ENCODE measurements at regions not wholly inside any gene's neighbourhood (a gene's known extent, or its start where the extent isn't known, plus 50 kb on each side); places are given as distances from the start of the nearest gene placed in this dataset.

DNA sequence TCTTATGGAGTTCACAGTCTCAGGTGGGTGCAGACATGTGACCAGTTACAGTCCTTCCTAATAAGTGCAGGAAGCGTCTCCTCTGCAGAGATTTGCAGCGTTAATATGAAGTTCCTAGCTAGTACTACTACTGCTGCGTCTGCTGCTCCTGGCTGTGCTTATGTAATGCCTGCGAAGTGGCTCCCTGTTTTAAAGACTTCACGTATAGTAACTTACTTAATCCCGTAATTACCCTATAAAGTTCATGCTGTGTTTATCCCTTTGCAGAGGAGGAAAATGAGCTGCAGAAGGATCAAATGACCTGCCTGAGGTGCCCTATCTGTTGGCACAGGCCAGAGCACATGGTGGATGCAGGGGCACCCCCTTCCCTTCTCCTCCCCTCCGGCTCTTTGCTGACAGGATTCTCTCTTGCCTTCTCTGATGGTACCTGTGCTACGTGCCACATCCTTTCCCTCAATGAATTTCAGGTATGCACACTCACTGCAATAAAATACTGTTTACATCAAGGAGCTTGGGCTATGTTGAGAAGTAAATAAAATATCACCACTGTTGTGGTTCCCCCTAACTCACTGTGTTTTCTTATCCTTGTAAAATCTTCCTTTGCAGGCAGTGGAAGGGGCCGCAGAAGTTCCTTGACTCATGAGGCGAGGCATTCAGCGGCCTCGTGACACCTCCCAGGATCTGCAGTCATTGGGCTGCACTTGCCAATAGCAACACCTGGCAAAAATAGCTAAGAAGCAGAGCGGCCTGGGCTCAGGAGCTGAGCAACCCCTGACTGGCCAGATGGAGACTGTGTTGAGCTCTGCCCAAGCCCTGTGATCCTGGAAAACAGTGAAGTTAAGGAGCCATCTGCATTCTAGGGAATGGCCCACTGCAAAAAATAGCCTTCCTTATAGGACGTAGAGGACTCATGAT lies 188.9 kb upstream of the ATP10A start:
- H3K27me3 ChIP-seq (replicated peaks; ENCODE audit: insufficient read depth), result no peaks in the 10 kb centered on the region
- intact Hi-C loops (cut with DNase I), result no loop called here
- no peak overlapping the region for H3K27ac ChIP-seq

DNA sequence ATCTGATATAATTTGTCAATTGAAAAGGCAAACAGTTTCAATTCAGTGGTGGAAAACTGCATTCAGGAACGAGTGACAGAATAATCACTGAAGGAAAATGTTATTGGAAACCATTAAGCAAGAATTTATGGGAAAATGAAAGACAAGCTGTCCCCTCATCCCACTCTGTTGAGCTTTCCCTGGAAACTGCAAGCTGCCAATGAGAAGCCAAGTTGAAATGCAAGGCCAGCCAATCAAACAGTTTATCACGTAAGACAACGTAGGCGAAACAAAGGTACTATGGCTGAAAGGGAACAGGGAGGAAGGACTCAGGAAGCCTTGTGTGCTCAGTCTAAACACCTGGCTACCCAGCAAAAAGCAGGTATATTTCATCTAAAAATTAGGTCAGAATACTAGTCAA lies 187.9 kb upstream of the ATP10A start:
- Histone ChIP-seq H3K9me3 (no peaks in the 10 kb centered on the region), H3K27me3 (replicated peaks; ENCODE audit: insufficient read depth) (no peaks in the 10 kb centered on the region), H3K4me1 (replicated peaks) (no peaks in the 10 kb centered on the region), H3K36me3 (no peaks in the 10 kb centered on the region), H3K4me3 (no peak overlapping the region), H3K27ac (no peak overlapping the region)
- 41% methylated on average over 4 of the region's 4 CpGs for WGBS
- no peak for DNase-seq (ENCODE audit: low spot score)
- intact Hi-C loops (cut with DNase I), result no loop called here
- TF ChIP-seq POLR2AphosphoS5 (IDR thresholded peaks at IDR 0.05) (no peak), POLR2A (IDR thresholded peaks at IDR 0.05) (no peak)
- TF ChIP-seq, protein P1, sequence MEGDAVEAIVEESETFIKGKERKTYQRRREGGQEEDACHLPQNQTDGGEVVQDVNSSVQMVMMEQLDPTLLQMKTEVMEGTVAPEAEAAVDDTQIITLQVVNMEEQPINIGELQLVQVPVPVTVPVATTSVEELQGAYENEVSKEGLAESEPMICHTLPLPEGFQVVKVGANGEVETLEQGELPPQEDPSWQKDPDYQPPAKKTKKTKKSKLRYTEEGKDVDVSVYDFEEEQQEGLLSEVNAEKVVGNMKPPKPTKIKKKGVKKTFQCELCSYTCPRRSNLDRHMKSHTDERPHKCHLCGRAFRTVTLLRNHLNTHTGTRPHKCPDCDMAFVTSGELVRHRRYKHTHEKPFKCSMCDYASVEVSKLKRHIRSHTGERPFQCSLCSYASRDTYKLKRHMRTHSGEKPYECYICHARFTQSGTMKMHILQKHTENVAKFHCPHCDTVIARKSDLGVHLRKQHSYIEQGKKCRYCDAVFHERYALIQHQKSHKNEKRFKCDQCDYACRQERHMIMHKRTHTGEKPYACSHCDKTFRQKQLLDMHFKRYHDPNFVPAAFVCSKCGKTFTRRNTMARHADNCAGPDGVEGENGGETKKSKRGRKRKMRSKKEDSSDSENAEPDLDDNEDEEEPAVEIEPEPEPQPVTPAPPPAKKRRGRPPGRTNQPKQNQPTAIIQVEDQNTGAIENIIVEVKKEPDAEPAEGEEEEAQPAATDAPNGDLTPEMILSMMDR (IDR thresholded peaks at IDR 0.05), result no peak

More for the DNA sequence above, 188.9 kb upstream of the ATP10A start:
- TF ChIP-seq POLR2A (IDR thresholded peaks at IDR 0.05) (no peak), POLR2AphosphoS5 (IDR thresholded peaks at IDR 0.05) (no peak)
- TF ChIP-seq, protein P1 (IDR thresholded peaks at IDR 0.05), result no peak
- DNase-seq (ENCODE audit: low spot score), result no peak
- WGBS, result 29% methylated on average over 14 of the region's 14 CpGs
- H3K4me3 ChIP-seq, result no peak overlapping the region
- H3K4me1 ChIP-seq (replicated peaks), result no peaks in the 10 kb centered on the region
- no peaks in the 10 kb centered on the region for H3K36me3 ChIP-seq
- H3K9me3 ChIP-seq, result no peaks in the 10 kb centered on the region

DNA sequence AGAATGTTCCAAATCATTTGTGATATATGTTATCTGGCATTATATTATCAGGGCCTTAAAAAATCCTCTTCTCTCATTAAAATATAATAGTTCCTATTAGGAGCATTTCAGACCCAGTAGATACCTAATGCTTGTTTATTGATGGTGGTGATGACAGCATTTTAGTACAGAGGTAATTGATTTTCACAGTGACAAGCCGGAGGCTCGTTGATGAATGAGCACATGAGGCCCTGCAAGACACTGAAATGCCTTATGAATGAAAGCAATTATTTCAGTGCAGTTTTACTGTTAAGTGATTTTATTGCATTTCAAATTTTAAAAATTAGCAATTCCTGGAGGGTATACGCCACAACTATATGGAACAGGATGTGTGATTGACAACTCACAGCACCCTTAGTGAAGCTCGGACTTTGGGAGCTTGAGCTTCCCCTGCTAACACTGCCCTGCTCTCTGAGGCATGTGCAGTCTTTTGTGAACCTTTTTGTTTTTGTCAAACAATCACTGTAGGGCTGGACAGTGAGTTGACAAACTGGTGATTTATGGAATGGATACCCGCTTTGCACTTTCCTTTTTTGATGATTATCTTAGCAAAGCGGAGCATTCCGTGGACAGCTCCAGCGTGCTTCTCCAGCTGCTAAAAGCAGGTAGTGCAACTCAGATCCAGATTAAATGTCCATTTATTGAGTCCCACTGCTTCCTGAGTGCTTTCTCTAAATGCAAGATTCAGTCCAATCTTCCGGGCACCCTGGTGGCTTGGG lies 187.0 kb upstream of the ATP10A start:
- Histone ChIP-seq H3K4me1 (replicated peaks) (no peaks in the 10 kb centered on the region), H3K9me3 (no peaks in the 10 kb centered on the region), H3K36me3 (no peaks in the 10 kb centered on the region), H3K27ac (no peak overlapping the region), H3K4me3 (no peak overlapping the region), H3K27me3 (replicated peaks; ENCODE audit: insufficient read depth) (no peaks in the 10 kb centered on the region)
- intact Hi-C loops (cut with DNase I), result no loop called here
- 43% methylated on average over 9 of the region's 9 CpGs for WGBS
- no peak for DNase-seq (ENCODE audit: low spot score)
- TF ChIP-seq, protein P1 (IDR thresholded peaks at IDR 0.05), result no peak

DNA sequence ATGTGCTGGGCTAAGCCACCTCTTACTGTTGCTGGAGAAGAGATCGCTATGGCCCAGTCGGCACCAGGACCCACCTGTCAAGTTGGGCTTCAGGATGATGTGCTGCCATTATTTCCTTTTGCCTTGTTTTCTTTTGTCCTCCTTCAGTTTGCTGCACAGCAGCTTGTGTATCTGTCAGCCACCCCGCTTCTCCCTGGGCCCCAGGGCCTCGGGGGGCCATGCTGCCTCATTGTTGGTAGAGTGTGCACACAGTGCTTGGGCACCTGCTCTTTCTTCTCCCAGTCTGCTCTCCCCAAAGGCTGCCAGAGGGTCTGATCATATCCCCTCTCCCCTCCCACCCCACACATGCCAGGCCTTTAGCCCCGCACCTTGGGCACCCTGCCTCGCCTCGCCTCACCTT lies 185.5 kb upstream of the ATP10A start:
- no peak for DNase-seq (ENCODE audit: low spot score)
- no peaks in the 10 kb centered on the region for H3K4me1 ChIP-seq (replicated peaks)
- no peak overlapping the region for H3K27ac ChIP-seq
- intact Hi-C loops (cut with DNase I), result no loop called here
- H3K4me3 ChIP-seq, result no peak overlapping the region
- H3K9me3 ChIP-seq, result no peaks in the 10 kb centered on the region
- WGBS, result 88% methylated on average over 7 of the region's 7 CpGs
- no peaks in the 10 kb centered on the region for H3K36me3 ChIP-seq
- H3K27me3 ChIP-seq (replicated peaks; ENCODE audit: insufficient read depth), result no peaks in the 10 kb centered on the region
- TF ChIP-seq POLR2A (IDR thresholded peaks at IDR 0.05) (no peak), POLR2AphosphoS5 (IDR thresholded peaks at IDR 0.05) (no peak)
- TF ChIP-seq, protein P1 (IDR thresholded peaks at IDR 0.05), result no peak

All from prostate gland (tissue), 2 donors.